ENCODE measurements at regions not wholly inside any gene's neighbourhood (a gene's known extent, or its start where the extent isn't known, plus 50 kb on each side); places are given as distances from the start of the nearest gene placed in this dataset.
A peak's percentile ranks its signal among the peaks of the same experiment; 100 is the strongest.

DNA sequence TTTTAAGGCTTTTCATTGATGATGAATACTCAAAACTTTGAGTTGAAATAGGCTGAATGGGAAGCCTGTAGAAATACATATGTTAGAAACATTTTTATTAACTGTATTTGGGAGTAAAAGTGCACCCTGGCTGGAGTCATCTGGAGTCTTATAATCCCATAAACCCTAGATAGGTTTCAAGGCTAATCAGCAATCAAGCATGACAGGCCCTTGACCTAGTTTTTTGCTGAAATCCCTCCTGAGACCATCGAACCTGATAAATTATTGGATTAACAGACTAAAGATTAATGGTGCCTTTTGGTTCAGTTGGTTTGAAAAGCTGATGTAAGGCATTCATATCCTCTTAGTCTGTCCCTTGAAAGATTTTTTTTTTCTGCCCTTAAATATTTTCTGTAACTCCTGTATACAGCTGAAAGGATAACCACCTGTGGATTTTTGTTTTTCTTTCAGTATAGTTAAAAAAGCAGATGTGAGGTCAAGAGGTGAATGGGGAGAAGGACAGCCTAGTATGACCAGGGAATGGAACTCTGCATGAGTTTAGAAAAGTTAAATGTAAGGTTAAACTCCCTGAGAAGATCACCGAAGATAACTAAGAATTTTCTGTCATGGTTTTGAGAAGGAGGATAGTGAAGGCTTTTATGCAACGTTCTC, 69.4 kb upstream of the STXBP5L start:
- no peak for DNase-seq (ENCODE audit: low read depth)
- no peak overlapping the region for H3K9ac ChIP-seq (ENCODE audit: low read length)
- H3K4me3 ChIP-seq (ENCODE audit: low read length), result no peak overlapping the region
- no peaks in the 10 kb centered on the region for H3K27me3 ChIP-seq (replicated peaks; ENCODE audit: control insufficient read depth, insufficient read depth, low read length)
- no peaks in the 10 kb centered on the region for H3K36me3 ChIP-seq (ENCODE audit: control insufficient read depth, insufficient read depth, low read length, severe bottlenecking)
- no peaks in the 10 kb centered on the region for H3K9me3 ChIP-seq (ENCODE audit: control insufficient read depth, low read length)
- H3K4me1 ChIP-seq (ENCODE audit: control insufficient read depth, insufficient read depth, low read length), result no peaks in the 10 kb centered on the region

DNA sequence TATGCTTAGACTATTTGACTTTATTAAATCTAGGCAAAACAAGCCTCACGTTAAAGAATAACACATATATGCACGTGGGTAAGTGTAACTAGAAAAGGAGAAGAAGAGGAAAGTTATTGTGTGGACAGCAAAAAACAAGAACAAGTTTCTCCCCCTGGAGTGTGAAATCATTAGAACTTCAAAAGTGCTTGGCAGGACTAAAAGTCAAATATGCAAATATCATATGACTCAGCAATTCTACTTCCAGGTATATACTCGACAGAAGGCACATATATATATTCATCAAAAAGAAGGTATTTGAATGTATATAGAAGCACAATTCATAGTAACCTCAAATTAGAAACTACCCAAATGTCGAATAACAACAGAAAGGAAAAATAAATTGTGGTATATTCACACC, 68.9 kb upstream of the STXBP5L start:
- no peak for DNase-seq (ENCODE audit: low read depth)
- Histone ChIP-seq H3K9ac (ENCODE audit: low read length) (no peak overlapping the region), H3K36me3 (ENCODE audit: control insufficient read depth, insufficient read depth, low read length, severe bottlenecking) (no peaks in the 10 kb centered on the region), H3K27me3 (replicated peaks; ENCODE audit: control insufficient read depth, insufficient read depth, low read length) (no peaks in the 10 kb centered on the region), H3K4me1 (ENCODE audit: control insufficient read depth, insufficient read depth, low read length) (no peaks in the 10 kb centered on the region), H3K4me3 (ENCODE audit: low read length) (no peak overlapping the region), H3K9me3 (ENCODE audit: control insufficient read depth, low read length) (no peaks in the 10 kb centered on the region)

DNA sequence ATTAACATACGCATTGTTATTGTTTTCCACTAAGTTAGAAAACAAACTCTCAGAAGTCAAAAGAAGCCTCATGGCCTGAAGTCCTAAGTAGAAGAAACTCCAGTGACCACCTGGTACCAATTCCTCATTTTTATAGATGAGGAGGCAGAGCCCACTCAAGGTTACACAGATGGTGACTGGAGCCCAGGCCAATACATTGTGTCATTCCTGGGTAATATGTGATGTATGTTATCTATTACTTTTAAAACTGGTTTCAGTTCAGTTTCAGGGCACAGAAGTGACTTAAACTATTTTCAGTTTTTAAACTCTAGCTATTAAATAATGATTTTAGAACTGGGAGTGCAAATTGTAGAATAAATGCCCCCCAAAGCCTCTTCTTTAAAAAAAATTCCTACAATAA, 66.7 kb upstream of the STXBP5L start:
- H3K4me1 ChIP-seq (ENCODE audit: control insufficient read depth, insufficient read depth, low read length), result no peaks in the 10 kb centered on the region
- DNase-seq (ENCODE audit: low read depth), result no peak
- H3K9me3 ChIP-seq (ENCODE audit: control insufficient read depth, low read length), result no peaks in the 10 kb centered on the region
- no peaks in the 10 kb centered on the region for H3K27me3 ChIP-seq (replicated peaks; ENCODE audit: control insufficient read depth, insufficient read depth, low read length)
- H3K4me3 ChIP-seq (ENCODE audit: low read length), result no peak overlapping the region
- H3K36me3 ChIP-seq (ENCODE audit: control insufficient read depth, insufficient read depth, low read length, severe bottlenecking), result no peaks in the 10 kb centered on the region
- H3K9ac ChIP-seq (ENCODE audit: low read length), result no peak overlapping the region

DNA sequence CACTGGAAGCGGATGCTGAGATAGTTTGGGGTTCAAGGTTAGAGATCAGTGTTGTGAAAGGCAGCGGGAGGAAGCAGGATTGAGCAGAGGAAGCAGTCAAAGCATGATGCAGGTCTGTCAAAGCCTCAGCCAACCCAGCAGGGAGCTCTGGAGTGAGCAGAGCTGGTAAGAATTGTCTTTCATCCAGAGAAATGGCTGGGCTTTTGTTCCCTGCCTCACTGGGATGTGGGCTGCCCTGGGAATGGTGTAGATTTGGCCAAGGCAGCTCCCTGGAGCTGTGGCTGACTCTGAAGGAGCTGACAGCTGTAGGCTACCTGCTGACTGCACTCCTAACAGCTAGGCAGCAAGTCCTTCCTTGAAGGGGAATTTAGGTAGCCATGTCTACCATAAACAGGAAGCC, 61.9 kb upstream of the STXBP5L start:
- DNase-seq (ENCODE audit: low read depth), result no peak
- no peaks in the 10 kb centered on the region for H3K9me3 ChIP-seq (ENCODE audit: control insufficient read depth, low read length)
- H3K9ac ChIP-seq (ENCODE audit: low read length), result no peak overlapping the region
- H3K36me3 ChIP-seq (ENCODE audit: control insufficient read depth, insufficient read depth, low read length, severe bottlenecking), result no peaks in the 10 kb centered on the region
- no peaks in the 10 kb centered on the region for H3K27me3 ChIP-seq (replicated peaks; ENCODE audit: control insufficient read depth, insufficient read depth, low read length)
- H3K4me1 ChIP-seq (ENCODE audit: control insufficient read depth, insufficient read depth, low read length), result no peaks in the 10 kb centered on the region
- no peak overlapping the region for H3K4me3 ChIP-seq (ENCODE audit: low read length)

DNA sequence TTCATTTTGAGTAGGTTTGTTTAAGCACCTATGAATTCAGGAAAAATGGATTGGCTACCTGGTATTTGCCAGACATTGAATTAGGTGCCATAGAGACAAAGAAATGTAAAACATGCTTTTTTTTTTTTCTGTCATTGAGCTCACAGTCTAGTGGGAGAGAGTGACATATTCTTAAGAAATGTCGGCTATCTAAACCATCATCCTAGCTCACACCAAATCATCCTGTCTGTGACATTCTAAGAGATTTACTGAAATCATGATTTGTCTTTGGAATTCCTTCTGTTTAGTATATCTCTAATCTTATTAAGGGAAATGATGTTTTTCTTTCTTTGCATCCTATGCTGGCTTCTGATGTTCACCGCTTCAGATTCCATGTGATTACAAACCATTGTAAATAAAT, 59.5 kb upstream of the STXBP5L start:
- H3K27me3 ChIP-seq (replicated peaks; ENCODE audit: control insufficient read depth, insufficient read depth, low read length), result no peaks in the 10 kb centered on the region
- no peak for DNase-seq (ENCODE audit: low read depth)
- no peaks in the 10 kb centered on the region for H3K9me3 ChIP-seq (ENCODE audit: control insufficient read depth, low read length)
- no peak overlapping the region for H3K4me3 ChIP-seq (ENCODE audit: low read length)
- no peaks in the 10 kb centered on the region for H3K36me3 ChIP-seq (ENCODE audit: control insufficient read depth, insufficient read depth, low read length, severe bottlenecking)
- H3K4me1 ChIP-seq (ENCODE audit: control insufficient read depth, insufficient read depth, low read length), result no peaks in the 10 kb centered on the region
- no peak overlapping the region for H3K9ac ChIP-seq (ENCODE audit: low read length)

DNA sequence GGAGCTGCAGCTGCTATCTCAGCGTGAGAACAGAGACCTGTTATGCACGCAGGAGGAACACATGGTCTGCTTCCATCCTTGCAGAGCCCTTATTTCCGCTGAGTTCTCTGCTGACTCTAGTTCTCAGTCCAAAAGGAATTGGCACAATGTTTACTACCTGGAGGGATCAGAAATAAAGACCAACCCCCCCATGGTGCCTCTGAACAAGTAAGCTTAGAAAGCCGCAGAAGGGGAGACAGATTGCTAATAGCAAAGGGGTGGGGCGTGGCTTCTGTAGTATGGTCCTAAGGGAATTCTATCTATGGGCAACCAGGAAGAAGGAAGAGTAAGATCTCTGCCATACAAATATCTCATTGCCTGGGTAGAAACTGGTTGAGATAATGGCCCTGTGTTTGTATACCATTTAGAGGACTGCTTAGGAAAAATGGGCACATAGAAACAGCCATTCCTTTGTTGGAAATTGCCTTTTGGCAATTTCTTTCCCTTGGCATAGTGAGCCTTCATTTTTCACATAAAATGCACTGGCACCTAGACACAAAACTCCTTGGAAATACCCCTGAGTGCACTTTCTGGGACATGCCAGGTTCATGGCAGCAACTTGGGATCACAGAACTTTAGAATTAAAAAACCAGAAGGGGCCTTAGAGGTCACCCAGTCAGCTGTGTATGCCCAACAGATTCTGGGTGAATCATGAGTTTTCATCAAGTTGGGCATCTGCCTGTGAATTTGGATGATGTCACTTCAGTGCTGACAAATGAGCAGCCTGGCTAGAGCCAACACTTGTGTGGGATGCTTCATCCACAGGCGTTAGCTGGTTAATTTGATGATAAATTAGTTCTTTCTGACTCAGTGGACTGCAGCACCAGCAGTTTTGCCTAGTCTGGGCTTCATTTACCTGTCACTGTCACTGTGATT, 57.4 kb upstream of the STXBP5L start:
- Histone ChIP-seq H3K9me3 (ENCODE audit: control insufficient read depth, low read length) (no peaks in the 10 kb centered on the region), H3K27me3 (replicated peaks; ENCODE audit: control insufficient read depth, insufficient read depth, low read length) (no peaks in the 10 kb centered on the region), H3K4me1 (ENCODE audit: control insufficient read depth, insufficient read depth, low read length) (no peaks in the 10 kb centered on the region), H3K9ac (ENCODE audit: low read length) (no peak overlapping the region), H3K36me3 (ENCODE audit: control insufficient read depth, insufficient read depth, low read length, severe bottlenecking) (no peaks in the 10 kb centered on the region), H3K4me3 (ENCODE audit: low read length) (no peak overlapping the region)
- no peak for DNase-seq (ENCODE audit: low read depth)

DNA sequence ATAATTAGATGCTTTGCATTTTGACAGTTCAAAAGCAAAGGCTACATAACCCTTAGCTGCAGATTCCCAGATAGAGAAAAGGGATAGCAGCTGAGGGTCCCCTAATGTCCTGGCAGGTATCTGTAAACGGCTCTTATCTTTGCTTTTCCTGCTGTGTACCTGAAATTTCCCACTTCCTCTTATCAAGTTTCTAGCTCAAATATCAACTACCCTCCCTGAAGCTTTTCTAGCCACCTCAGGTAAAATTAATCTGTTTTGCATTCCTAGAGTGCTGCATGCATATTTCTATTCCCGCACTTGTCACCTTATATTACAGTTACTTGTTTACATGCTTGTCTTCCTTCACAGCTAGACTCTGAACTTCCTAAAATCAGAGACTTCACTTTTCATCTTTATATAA, 55.6 kb upstream of the STXBP5L start:
- H3K4me3 ChIP-seq (ENCODE audit: low read length), result no peak overlapping the region
- no peak for DNase-seq (ENCODE audit: low read depth)
- H3K27me3 ChIP-seq (replicated peaks; ENCODE audit: control insufficient read depth, insufficient read depth, low read length), result no peaks in the 10 kb centered on the region
- H3K9me3 ChIP-seq (ENCODE audit: control insufficient read depth, low read length), result no peaks in the 10 kb centered on the region
- no peak overlapping the region for H3K9ac ChIP-seq (ENCODE audit: low read length)
- H3K36me3 ChIP-seq (ENCODE audit: control insufficient read depth, insufficient read depth, low read length, severe bottlenecking), result no peaks in the 10 kb centered on the region
- H3K4me1 ChIP-seq (ENCODE audit: control insufficient read depth, insufficient read depth, low read length), result peaks cover 4% of the 10 kb centered on the region

DNA sequence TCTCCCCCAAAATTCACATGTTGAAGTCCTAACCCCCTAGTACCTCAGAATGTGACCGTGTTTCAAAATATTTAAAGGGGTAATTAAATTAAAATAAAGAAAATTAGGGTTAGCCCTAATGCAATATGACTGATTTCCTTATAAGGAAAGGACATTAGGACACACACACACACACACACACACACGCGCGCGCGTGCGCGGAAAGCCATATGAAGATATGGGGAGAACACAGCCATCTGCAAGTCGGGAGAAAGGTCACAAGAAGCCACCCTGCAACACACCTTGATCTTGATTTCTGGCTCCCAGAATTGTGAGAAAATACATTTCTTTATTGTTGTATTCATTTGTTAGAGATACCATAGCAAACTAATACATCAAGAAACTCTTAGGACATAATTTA, 54.6 kb upstream of the STXBP5L start:
- no peaks in the 10 kb centered on the region for H3K9me3 ChIP-seq (ENCODE audit: control insufficient read depth, low read length)
- no peak overlapping the region for H3K9ac ChIP-seq (ENCODE audit: low read length)
- H3K27me3 ChIP-seq (replicated peaks; ENCODE audit: control insufficient read depth, insufficient read depth, low read length), result no peaks in the 10 kb centered on the region
- H3K4me1 ChIP-seq (ENCODE audit: control insufficient read depth, insufficient read depth, low read length), result peaks cover 4% of the 10 kb centered on the region
- no peak overlapping the region for H3K4me3 ChIP-seq (ENCODE audit: low read length)
- no peak for DNase-seq (ENCODE audit: low read depth)
- H3K36me3 ChIP-seq (ENCODE audit: control insufficient read depth, insufficient read depth, low read length, severe bottlenecking), result no peaks in the 10 kb centered on the region

DNA sequence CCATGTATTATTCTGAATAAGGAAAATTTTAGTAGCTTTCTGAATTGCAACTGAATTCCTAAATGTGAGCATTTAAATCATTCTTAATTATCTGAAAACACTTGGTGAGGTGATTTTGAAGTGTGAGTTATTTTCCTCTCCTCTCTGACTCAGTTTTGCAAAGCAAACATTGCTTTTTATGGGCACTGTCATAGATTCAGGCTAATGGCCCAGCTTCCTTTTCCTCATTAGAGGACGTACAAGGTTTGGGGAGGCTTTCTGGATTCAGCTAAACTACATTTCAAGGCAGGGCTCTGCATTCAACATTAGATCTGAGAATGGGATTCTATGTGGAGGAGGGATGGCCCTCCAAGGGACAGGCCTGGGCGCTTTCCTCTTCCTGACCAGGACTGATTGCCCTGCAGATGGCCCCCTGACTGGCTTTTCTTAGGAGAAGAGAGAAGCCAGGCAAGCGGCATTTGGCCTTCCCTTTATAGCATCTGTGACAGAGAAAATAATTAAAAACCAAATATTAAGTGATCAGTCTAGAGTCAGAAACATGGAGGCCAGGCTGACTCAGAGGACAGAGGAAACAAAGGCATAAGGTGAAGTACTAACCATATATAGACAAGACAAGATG, 53.0 kb upstream of the STXBP5L start:
- Histone ChIP-seq H3K4me3 (ENCODE audit: low read length) (no peak overlapping the region), H3K9ac (ENCODE audit: low read length) (no peak overlapping the region), H3K27me3 (replicated peaks; ENCODE audit: control insufficient read depth, insufficient read depth, low read length) (no peaks in the 10 kb centered on the region), H3K36me3 (ENCODE audit: control insufficient read depth, insufficient read depth, low read length, severe bottlenecking) (no peaks in the 10 kb centered on the region), H3K4me1 (ENCODE audit: control insufficient read depth, insufficient read depth, low read length) (peaks cover 4% of the 10 kb centered on the region), H3K9me3 (ENCODE audit: control insufficient read depth, low read length) (no peaks in the 10 kb centered on the region)
- DNase-seq (ENCODE audit: low read depth), result no peak

DNA sequence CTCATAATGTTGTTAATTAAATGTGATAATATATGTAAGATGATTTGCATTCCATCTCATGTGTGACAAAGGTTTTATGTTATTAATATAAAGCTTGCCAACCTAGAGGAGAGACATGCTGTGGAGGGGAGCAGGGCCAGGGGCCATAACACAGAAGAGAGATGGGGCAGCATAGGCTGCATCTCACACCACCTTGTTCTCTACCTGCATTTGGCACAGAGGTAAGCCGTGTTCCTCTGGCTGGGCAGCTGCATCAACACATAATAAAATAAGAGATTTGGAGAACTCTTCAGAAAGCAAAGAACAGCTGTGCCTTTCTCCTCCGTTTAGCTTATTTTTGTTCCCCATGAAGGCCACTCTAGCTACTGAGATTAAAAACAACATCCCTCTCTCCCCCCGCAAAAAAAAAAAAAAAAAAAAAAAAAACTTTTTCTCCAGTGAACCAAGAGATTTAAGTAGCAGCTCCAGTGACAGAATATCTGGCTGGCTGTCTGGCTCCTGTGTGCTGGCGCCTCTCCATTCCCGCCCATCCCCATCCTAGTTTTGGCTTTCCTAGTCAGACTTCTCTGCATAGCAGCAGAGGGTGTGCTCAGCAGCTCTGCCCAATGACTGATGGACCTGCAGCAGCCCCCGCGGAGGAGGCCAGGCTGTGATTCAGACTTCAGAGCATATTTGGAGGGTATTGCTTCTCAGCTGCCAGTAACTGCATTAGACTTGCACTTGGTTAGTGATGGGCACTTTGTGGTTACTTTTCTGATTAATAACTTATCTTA, 52.2 kb upstream of the STXBP5L start:
- no peak overlapping the region for H3K9ac ChIP-seq (ENCODE audit: low read length)
- H3K4me1 ChIP-seq (ENCODE audit: control insufficient read depth, insufficient read depth, low read length), result peaks cover 4% of the 10 kb centered on the region
- no peaks in the 10 kb centered on the region for H3K27me3 ChIP-seq (replicated peaks; ENCODE audit: control insufficient read depth, insufficient read depth, low read length)
- no peak overlapping the region for H3K4me3 ChIP-seq (ENCODE audit: low read length)
- peak; percentile 38 for DNase-seq (ENCODE audit: low read depth)
- H3K36me3 ChIP-seq (ENCODE audit: control insufficient read depth, insufficient read depth, low read length, severe bottlenecking), result no peaks in the 10 kb centered on the region
- H3K9me3 ChIP-seq (ENCODE audit: control insufficient read depth, low read length), result no peaks in the 10 kb centered on the region
